K562 (cell line): ENCODE measurements at regions not wholly inside any gene's neighbourhood (a gene's known extent, or its start where the extent isn't known, plus 50 kb on each side); places are given as distances from the start of the nearest gene placed in this dataset.

Source experiments
- ATAC-seq: fragments of 200-7000 bp; cut with Tn5 transposase; 3 replicates; pipeline ENCODE4 v1.9.1; 2020; ENCODE audit warnings: moderate library complexity
- BruUV-seq: library from RNA; stranded (reverse); fragments of 400-500 nt; replicated peaks from 2 replicates; lab custom pipeline; 2021; lab: Mats Ljungman, UMichigan
- CTCF ChIA-PET: fragments of 300-600 bp; formaldehyde crosslinking; extraction: SDS; loops from one replicate; lab custom pipeline; 2021; ENCODE audit warnings: low intra/inter-chr PET ratio; lab: Yijun Ruan, JAX
- POLR2A ChIA-PET: fragments of 300-600, 350-650 bp; sonication (Branson Sonifier 250); formaldehyde crosslinking; extraction: SDS; loops from one replicate; lab custom pipeline; 2021; ENCODE audit warnings: antibody characterized with exemption, inconsistent platforms; lab: Yijun Ruan, JAX
- DNase-seq, 4 experiments: peaks; one replicate each; pipeline versions ENCODE4 v3.0.0 to v3.0.0-alpha.2; 2011 to 2018; ENCODE audit warnings: low spot score in 3 of 4, mixed read lengths in 3 of 4; ENCODE audit errors: extremely low read depth in 1 of 4
- FAIRE-seq: peaks from 2 replicates; lab custom pipeline; 2011; peaks lifted over from hg19 to GRCh38; lab: Jason Lieb, UNC
- H2AFZ ChIP-seq: 2 replicates; pipeline ENCODE4 v1.6.0; 2011; ENCODE audit warnings: low read depth, low read length, control low read depth, inconsistent platforms
- H3K27ac ChIP-seq: fragments of 200-600 bp; 3 replicates; pipeline ENCODE4 v1.8.0; 2011; ENCODE audit warnings: low read depth, mild to moderate bottlenecking, control low read depth, inconsistent platforms, low read length, moderate library complexity, mixed read lengths; ENCODE audit errors: extremely low read depth
- H3K27me3 ChIP-seq, 2 experiments: fragments of 300-600 bp in 1 of 2; 2 replicates in 1 of 2; 3 replicates in 1 of 2; pipeline versions ENCODE4 v1.6.0 to v1.8.0; 2011; ENCODE audit warnings: inconsistent platforms in 2 of 2, low read length in 2 of 2, mild to moderate bottlenecking in 1 of 2, mixed read lengths in 1 of 2, moderate library complexity in 1 of 2; ENCODE audit not compliant: control insufficient read depth in 2 of 2, insufficient read depth in 2 of 2
- H3K36me3 ChIP-seq: fragments of 300-600 bp; 3 replicates; pipeline ENCODE4 v1.8.0; 2011; ENCODE audit warnings: mild to moderate bottlenecking, low read length, inconsistent platforms; ENCODE audit not compliant: control insufficient read depth, insufficient read depth
- H3K4me1 ChIP-seq, 2 experiments: fragments of 200-600 bp in 1 of 2; replicated peaks in 1 of 2; 2 replicates in 1 of 2; 3 replicates in 1 of 2; pipeline versions ENCODE4 v1.5.1 to v1.8.0; 2011; ENCODE audit warnings: inconsistent platforms in 2 of 2, low read length in 2 of 2, mild to moderate bottlenecking in 1 of 2, mixed read lengths in 1 of 2, moderate library complexity in 1 of 2; ENCODE audit not compliant: control insufficient read depth in 2 of 2, insufficient read depth in 2 of 2
- H3K4me2 ChIP-seq: 2 replicates; pipeline ENCODE4 v1.6.1; 2011; ENCODE audit warnings: low read length, control low read depth, inconsistent platforms, mixed read lengths; ENCODE audit not compliant: insufficient read depth
- H3K4me3 ChIP-seq: fragments of 200-600 bp; sonication (generic), shearing (Covaris generic); 2 replicates; pipeline ENCODE4 v1.5.1; 2016; ENCODE audit warnings: control low read depth, inconsistent platforms
- H3K79me2 ChIP-seq: fragments of 200-600 bp; 3 replicates; pipeline ENCODE4 v1.8.0; 2011; ENCODE audit warnings: low read length, inconsistent platforms; ENCODE audit not compliant: control insufficient read depth, insufficient read depth
- H3K9ac ChIP-seq, 2 experiments: 2 replicates each; pipeline versions ENCODE4 v1.6.0 to v1.6.1; 2011; ENCODE audit warnings: low read depth in 2 of 2, low read length in 2 of 2, control low read depth in 1 of 2, inconsistent platforms in 1 of 2, mild to moderate bottlenecking in 1 of 2, mixed read lengths in 1 of 2; ENCODE audit not compliant: insufficient read depth in 1 of 2
- H3K9me1 ChIP-seq: one replicate; pipeline ENCODE4 v1.6.0; 2011; ENCODE audit warnings: inconsistent platforms, mild to moderate bottlenecking, low read length, moderate library complexity; ENCODE audit not compliant: control insufficient read depth, insufficient read depth
- H3K9me3 ChIP-seq: replicated peaks from 2 replicates; pipeline ENCODE4 v1.5.1; 2011; ENCODE audit warnings: low read depth, low read length, inconsistent platforms; ENCODE audit not compliant: control insufficient read depth, insufficient read depth
- H4K20me1 ChIP-seq: replicated peaks from 2 replicates; pipeline ENCODE4 v1.6.1; 2011; ENCODE audit warnings: low read length, inconsistent platforms, mixed read lengths; ENCODE audit not compliant: control insufficient read depth, insufficient read depth
- CREB1 ChIP-seq, 2 experiments: sonication (generic) in 1 of 2; formaldehyde crosslinking in 1 of 2; IDR thresholded peaks; 2 replicates each; pipeline versions ENCODE4 v1.6.1 to v1.8.0; 2012 to 2022; ENCODE audit warnings: inconsistent platforms in 1 of 2, mild to moderate bottlenecking in 1 of 2, missing genetic modification reagents in 1 of 2, moderate library complexity in 1 of 2
- DACH1 ChIP-seq: fragments of 450-650 bp; IDR thresholded peaks from 2 replicates; pipeline ENCODE4 v1.6.1; 2018; ENCODE audit not compliant: partially characterized antibody
- E2F6 ChIP-seq, 2 experiments: IDR thresholded peaks; 2 replicates each; pipeline ENCODE4 v1.6.1; 2011; ENCODE audit warnings: borderline replicate concordance in 1 of 2, control low read depth in 1 of 2, low read depth in 1 of 2, low read length in 1 of 2, mild to moderate bottlenecking in 1 of 2, mixed read lengths in 1 of 2, moderate library complexity in 1 of 2; ENCODE audit not compliant: insufficient read depth in 1 of 2, insufficient read length in 1 of 2, poor library complexity in 1 of 2, severe bottlenecking in 1 of 2; ENCODE audit errors: extremely low read depth in 1 of 2
- ELK3 ChIP-seq: fragments of 450-650 bp; formaldehyde crosslinking; IDR thresholded peaks from 2 replicates; pipeline ENCODE4 v1.4.0; 2020; ENCODE audit warnings: mild to moderate bottlenecking
- EZH2 ChIP-seq: IDR thresholded peaks from 2 replicates; pipeline ENCODE4 v1.6.1; 2012; ENCODE audit warnings: low read depth, mild to moderate bottlenecking, inconsistent platforms, low read length, borderline replicate concordance
- HMG20B ChIP-seq: fragments of 250-450 bp; sonication (Bioruptor Pico); IDR thresholded peaks from 2 replicates; pipeline ENCODE4 v1.5.0; 2021; ENCODE audit warnings: mild to moderate bottlenecking
- LEF1 ChIP-seq: fragments of 450-650 bp; IDR thresholded peaks from 2 replicates; pipeline ENCODE4 v1.6.1; 2016; ENCODE audit warnings: mild to moderate bottlenecking
- NFATC3 ChIP-seq: fragments of 450-650 bp; IDR thresholded peaks from 2 replicates; pipeline ENCODE4 v1.6.1; 2017; ENCODE audit warnings: mild to moderate bottlenecking
- PPARD ChIP-seq: fragments of 250-450 bp; sonication (Bioruptor Pico); IDR thresholded peaks from 2 replicates; pipeline ENCODE4 v1.8.0; 2022; ENCODE audit warnings: inconsistent platforms, mild to moderate bottlenecking, moderate library complexity
- RHOXF2B ChIP-seq: fragments of 250-450 bp; sonication (Bioruptor Pico); conservative IDR thresholded peaks from 2 replicates; pipeline ENCODE4 v1.5.1; 2021
- RNF2 ChIP-seq: sonication (generic); IDR thresholded peaks from 2 replicates; pipeline ENCODE4 v1.6.1; 2016
- TSC22D4 ChIP-seq: fragments of 450-650 bp; IDR thresholded peaks from 2 replicates; pipeline ENCODE4 v1.6.1; 2016; ENCODE audit warnings: missing genetic modification characterization, missing biosample characterization, control low read depth
- ZBTB2 ChIP-seq: fragments of 450-650 bp; IDR thresholded peaks from 2 replicates; pipeline ENCODE4 v1.6.1; 2016; ENCODE audit warnings: antibody characterized with exemption
- ZKSCAN1 ChIP-seq: fragments of 150-350 bp; IDR thresholded peaks from 2 replicates; pipeline ENCODE4 v1.6.1; 2016; ENCODE audit warnings: low read depth, low read length
- ZNF764 ChIP-seq: fragments of 250-450 bp; sonication (Bioruptor Pico); IDR thresholded peaks from 2 replicates; pipeline ENCODE4 v1.4.0; 2020; ENCODE audit warnings: low read depth, mild to moderate bottlenecking, moderate library complexity
- WGBS: fragments of 100-300 bp; shearing (Covaris generic); methylation state at CpG from one replicate; pipeline ENCODE4 v1.1.6; 2016; ENCODE audit warnings: low coverage, mixed read lengths; ENCODE audit not compliant: insufficient coverage; ENCODE audit errors: missing lambda C conversion rate; 5-methylcytosine and 5-hydroxymethylcytosine counted together
- in situ Hi-C: fragments of 300-500 bp; cut with MboI; formaldehyde crosslinking; loops from 4 replicates; pipeline ENCODE4 v1.15.0; 2018; ENCODE audit warnings: inconsistent platforms, mixed read lengths
- intact Hi-C: fragments of 100-400 bp; cut with micrococcal nuclease; formaldehyde crosslinking; loops from 2 replicates; pipeline ENCODE4 v1.14.2; 2022
- TF ChIP-seq, protein P1 (sequence below): fragments of 450-650 bp; formaldehyde crosslinking; IDR thresholded peaks from 2 replicates; pipeline ENCODE4 v1.4.0; 2020; ENCODE audit warnings: mild to moderate bottlenecking, mixed read lengths
- TF ChIP-seq, protein P2 (sequence below): fragments of 250-450 bp; sonication (Bioruptor Pico); IDR thresholded peaks from 2 replicates; pipeline ENCODE4 v1.6.1; 2021; ENCODE audit warnings: mild to moderate bottlenecking
- TF ChIP-seq, protein P3 (sequence below), 2 experiments: fragments of 250-450 bp in 1 of 2; fragments of 450-650 bp in 1 of 2; sonication (Bioruptor Pico) in 1 of 2; IDR thresholded peaks; 2 replicates each; pipeline versions ENCODE4 v1.6.1 to v1.8.0; 2016 to 2021; ENCODE audit warnings: mild to moderate bottlenecking in 2 of 2, moderate library complexity in 2 of 2, missing compliant biosample characterization in 1 of 2, missing genetic modification characterization in 1 of 2

DNA sequence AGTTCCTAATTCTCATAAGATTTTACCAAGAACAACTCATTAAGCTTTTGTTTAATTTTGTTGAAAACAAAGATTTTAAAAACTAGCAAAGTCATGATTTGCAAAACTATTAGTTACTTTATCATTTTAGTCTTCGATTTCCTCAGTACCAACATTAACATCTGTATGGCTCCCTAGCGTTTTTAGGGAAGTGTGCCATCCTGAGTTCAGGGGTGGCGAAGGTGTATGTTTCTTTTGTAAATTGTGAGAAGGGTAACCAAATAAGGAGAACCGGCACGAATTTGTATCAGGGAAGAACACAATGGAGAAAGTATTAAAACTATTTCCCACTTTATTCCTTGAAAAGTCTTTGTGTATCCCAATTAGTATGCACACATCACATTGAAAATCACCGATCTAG, 419.9 kb downstream of the DSC3 start:
- Histone ChIP-seq H3K4me3 (no peak overlapping the region), H2AFZ (no peak overlapping the region), H3K79me2 (no peaks in the 10 kb centered on the region), H3K27me3 (no peaks in the 10 kb centered on the region), H3K36me3 (no peaks in the 10 kb centered on the region), H3K4me1 (peaks cover 0 to 4% of the 10 kb centered on the region in 2 experiments; a peak in 2 of 5 replicates), H3K27ac (no peak overlapping the region), H3K9ac (no peak overlapping the region), H3K9me1 (no peaks in the 10 kb centered on the region), H4K20me1 (no peaks in the 10 kb centered on the region), H3K4me2 (no peak overlapping the region), H3K9me3 (no peaks in the 10 kb centered on the region)
- intact Hi-C loops, result no loop called here
- 21% methylated on average over 6 of the region's 6 CpGs for WGBS
- POLR2A ChIA-PET, result no interaction called here
- BruUV-seq, result no TSS peak
- TF ChIP-seq RNF2 (no peak), HMG20B (no peak), ZKSCAN1 (no peak), DACH1 (no peak), ZNF764 (CRISPR knock-in tag) (no peak), NFATC3 (no peak), ELK3 (CRISPR knock-in tag) (no peak), RHOXF2B (CRISPR knock-in tag) (no peak), PPARD (CRISPR knock-in tag) (no peak), LEF1 (no peak), E2F6 (IDR thresholded peaks at IDR 0.05; ENCODE audit: borderline replicate concordance in 1 of 2, extremely low read depth in 1 of 2, insufficient read depth in 1 of 2, insufficient read length in 1 of 2, low read depth in 1 of 2, low read length in 1 of 2, poor library complexity in 1 of 2, severe bottlenecking in 1 of 2) (no peak), CREB1 (IDR thresholded peaks at IDR 0.05) (no peak), CREB1 (CRISPR knock-in tag; IDR thresholded peaks at IDR 0.05) (no peak), EZH2 (no peak), ZBTB2 (no peak), TSC22D4 (tag) (no peak)
- TF ChIP-seq, protein P1, sequence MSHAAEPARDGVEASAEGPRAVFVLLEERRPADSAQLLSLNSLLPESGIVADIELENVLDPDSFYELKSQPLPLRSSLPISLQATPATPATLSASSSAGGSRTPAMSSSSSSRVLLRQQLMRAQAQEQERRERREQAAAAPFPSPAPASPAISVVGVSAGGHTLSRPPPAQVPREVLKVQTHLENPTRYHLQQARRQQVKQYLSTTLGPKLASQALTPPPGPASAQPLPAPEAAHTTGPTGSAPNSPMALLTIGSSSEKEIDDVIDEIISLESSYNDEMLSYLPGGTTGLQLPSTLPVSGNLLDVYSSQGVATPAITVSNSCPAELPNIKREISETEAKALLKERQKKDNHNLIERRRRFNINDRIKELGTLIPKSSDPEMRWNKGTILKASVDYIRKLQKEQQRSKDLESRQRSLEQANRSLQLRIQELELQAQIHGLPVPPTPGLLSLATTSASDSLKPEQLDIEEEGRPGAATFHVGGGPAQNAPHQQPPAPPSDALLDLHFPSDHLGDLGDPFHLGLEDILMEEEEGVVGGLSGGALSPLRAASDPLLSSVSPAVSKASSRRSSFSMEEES (CRISPR knock-in tag), result no peak
- TF ChIP-seq, protein P2, sequence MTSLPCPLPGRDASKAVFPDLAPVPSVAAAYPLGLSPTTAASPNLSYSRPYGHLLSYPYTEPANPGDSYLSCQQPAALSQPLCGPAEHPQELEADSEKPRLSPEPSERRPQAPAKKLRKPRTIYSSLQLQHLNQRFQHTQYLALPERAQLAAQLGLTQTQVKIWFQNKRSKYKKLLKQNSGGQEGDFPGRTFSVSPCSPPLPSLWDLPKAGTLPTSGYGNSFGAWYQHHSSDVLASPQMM (CRISPR knock-in tag), result no peak
- TF ChIP-seq, protein P3, sequence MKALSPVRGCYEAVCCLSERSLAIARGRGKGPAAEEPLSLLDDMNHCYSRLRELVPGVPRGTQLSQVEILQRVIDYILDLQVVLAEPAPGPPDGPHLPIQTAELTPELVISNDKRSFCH (CRISPR knock-in tag; IDR thresholded peaks at IDR 0.05), result no peak
- TF ChIP-seq, protein P3 (tag; IDR thresholded peaks at IDR 0.05), result no peak
- in situ Hi-C loops, result no loop called here
- FAIRE-seq (no peak), DNase-seq (no peak), ATAC-seq (no peak)
- CTCF ChIA-PET, result no interaction called here
